Esophagus muscularis mucosa (tissue), 4 donors: ENCODE measurements at regions not wholly inside any gene's neighbourhood (a gene's known extent, or its start where the extent isn't known, plus 50 kb on each side); places are given as distances from the start of the nearest gene placed in this dataset.

Source experiments
- DNase-seq: peaks from one replicate; pipeline ENCODE4 v3.0.0-alpha.2; 2017; ENCODE audit errors: extremely low spot score
- H3K27ac ChIP-seq, 4 donors: fragments of 200-600 bp; sonication (generic); replicated peaks in 1 of 4; 1 replicate in 3 of 4; 2 replicates in 1 of 4; pipeline ENCODE4 v1.5.1; 2016 to 2019; ENCODE audit warnings: mild to moderate bottlenecking in 1 of 4
- H3K27me3 ChIP-seq, 4 donors: fragments of 200-600 bp; sonication (generic); one replicate each; pipeline versions ENCODE4 v1.5.1 to v1.6.0; 2016 to 2019
- H3K36me3 ChIP-seq, 4 donors: fragments of 200-600 bp; sonication (generic); one replicate each; pipeline ENCODE4 v1.5.1; 2016 to 2019
- H3K4me1 ChIP-seq, 4 donors: fragments of 200-600 bp; sonication (generic); one replicate each; pipeline ENCODE4 v1.5.1; 2016 to 2019
- H3K4me3 ChIP-seq, 4 donors: fragments of 200-600 bp; sonication (generic); 1 replicate in 2 of 4; 2 replicates in 2 of 4; pipeline ENCODE4 v1.5.1; 2016 to 2019; ENCODE audit warnings: mild to moderate bottlenecking in 4 of 4, moderate library complexity in 1 of 4
- H3K9me3 ChIP-seq, 4 donors: fragments of 200-600 bp; sonication (generic); 1 replicate in 3 of 4; 2 replicates in 1 of 4; pipeline ENCODE4 v1.5.1; 2016 to 2019
- CTCF ChIP-seq, 3 experiments: fragments of 200-600 bp in 2 of 3; fragments of 450-650 bp in 1 of 3; sonication (generic) in 2 of 3; IDR thresholded peaks; one replicate each; pipeline ENCODE4 v1.5.1; 2017 to 2019; ENCODE audit warnings: antibody characterized with exemption in 3 of 3, mild to moderate bottlenecking in 2 of 3, moderate library complexity in 1 of 3
- EP300 ChIP-seq: sonication (generic); formaldehyde crosslinking; IDR thresholded peaks from one replicate; pipeline ENCODE4 v1.6.1; 2017; ENCODE audit warnings: antibody characterized with exemption
- POLR2A ChIP-seq: fragments of 450-650 bp; IDR thresholded peaks from one replicate; pipeline ENCODE4 v1.6.1; 2017; ENCODE audit warnings: antibody characterized with exemption, moderate library complexity, mild to moderate bottlenecking, low read depth
- POLR2AphosphoS5 ChIP-seq, 2 donors: sonication (generic); formaldehyde crosslinking; IDR thresholded peaks; one replicate each; pipeline ENCODE4 v1.6.1; 2017; ENCODE audit warnings: antibody characterized with exemption in 2 of 2
- WGBS: methylation state at CpG from one replicate; pipeline ENCODE4 v1.1.5; 2018; 5-methylcytosine and 5-hydroxymethylcytosine counted together
- intact Hi-C: fragments of 100-400 bp; cut with DNase I; formaldehyde crosslinking; loops from one replicate; pipeline ENCODE4 v1.15.1; 2023
- small RNA-seq, 3 donors: library from RNA; depleted of rRNA; stranded (forward); fragments of <200 nt; gene quantifications; one replicate each; pipeline ENCODE3, GENCODE V24; 2016

- no peak overlapping the region for H3K4me3 ChIP-seq
- intact Hi-C loops: no loop called here
- no peaks in the 10 kb centered on the region for H3K9me3 ChIP-seq
- 73% methylated on average over 13 of the region's 13 CpGs for WGBS
- peaks cover 0 to 29% (median 4%) of the 10 kb centered on the region in 4 donors for H3K36me3 ChIP-seq
- no peak overlapping the region for H3K27ac ChIP-seq
- TF ChIP-seq CTCF (IDR thresholded peaks at IDR 0.05) (no peak), EP300 (no peak), POLR2A (no peak), POLR2AphosphoS5 (IDR thresholded peaks at IDR 0.05) (no peak)
- DNase-seq: no peak
- H3K4me1 ChIP-seq: peaks cover 0 to 4% (median 0%) of the 10 kb centered on the region in 4 donors
- no peaks in the 10 kb centered on the region for H3K27me3 ChIP-seq
Measured at GRCh38 chr22:25514436-25515180, 49.9 kb upstream of the GRK3 start.

Small RNA genes lying in the stretch of these regions (small RNA-seq; reads per million reads assigned to genes)
- gene IGLL3P (0 reads per million in 3 donors), gene MIR6817 (0 to 0.08 (median 0) reads per million in 3 donors)
